H1 (cell line): ENCODE measurements at regions not wholly inside any gene's neighbourhood (a gene's known extent, or its start where the extent isn't known, plus 50 kb on each side); places are given as distances from the start of the nearest gene placed in this dataset.

Experiments used
- CHD1 ChIP-seq: IDR thresholded peaks from 2 replicates; pipeline ENCODE4 v1.6.1; 2012; ENCODE audit warnings: low read depth, low read length, improper control_type of control experiment
- CHD7 ChIP-seq: fragments of 300-600 bp; sonication (generic); IDR thresholded peaks from 2 replicates; pipeline ENCODE4 v1.7.1; 2012; ENCODE audit warnings: low read length, moderate library complexity, mild to moderate bottlenecking, inconsistent platforms; ENCODE audit not compliant: insufficient replicate concordance
- EGR1 ChIP-seq: IDR thresholded peaks from 2 replicates; pipeline ENCODE4 v1.6.1; 2011; ENCODE audit warnings: low read depth, low read length, borderline replicate concordance
- HDAC6 ChIP-seq: IDR thresholded peaks from one replicate; pipeline ENCODE4 v1.7.1; 2012; ENCODE audit warnings: low read depth, mild to moderate bottlenecking, inconsistent platforms, low read length, moderate library complexity
- PHF8 ChIP-seq: fragments of 200-600 bp; sonication (generic); conservative IDR thresholded peaks from 2 replicates; pipeline ENCODE4 v1.7.1; 2012; ENCODE audit warnings: low read depth, mild to moderate bottlenecking, inconsistent platforms, low read length, moderate library complexity
- SAP30 ChIP-seq: fragments of 300-600 bp; sonication (generic); IDR thresholded peaks from 2 replicates; pipeline ENCODE4 v1.7.1; 2012; ENCODE audit warnings: low read length, moderate library complexity, mild to moderate bottlenecking, inconsistent platforms; ENCODE audit not compliant: insufficient read depth, insufficient replicate concordance
- SP2 ChIP-seq: IDR thresholded peaks from 2 replicates; pipeline ENCODE4 v1.6.1; 2012; ENCODE audit warnings: mild to moderate bottlenecking, low read length, inconsistent platforms
- SUZ12 ChIP-seq: fragments of 200-600 bp; sonication (generic); IDR thresholded peaks from 2 replicates; pipeline ENCODE4 v1.6.1; 2012; ENCODE audit warnings: mild to moderate bottlenecking, inconsistent platforms, low read length, moderate library complexity, mixed read lengths
- TCF12 ChIP-seq: IDR thresholded peaks from 2 replicates; pipeline ENCODE4 v1.6.1; 2011; ENCODE audit warnings: low read depth, mild to moderate bottlenecking, low read length
- TEAD4 ChIP-seq: IDR thresholded peaks from 2 replicates; pipeline ENCODE4 v1.6.1; 2012; ENCODE audit warnings: low read depth, low read length, inconsistent platforms, mixed read lengths
- YY1 ChIP-seq: IDR thresholded peaks from 2 replicates; pipeline ENCODE4 v1.6.1; 2011; ENCODE audit warnings: low read depth, mild to moderate bottlenecking, low read length

GRCh38 chr3:59442046-59442445 is 392.2 kb upstream of the CFAP20DC start (continued):
- no peak for TF ChIP-seq CHD7
- no peak for TF ChIP-seq SAP30
- no peak for TF ChIP-seq TEAD4
- no peak for TF ChIP-seq HDAC6
- TF ChIP-seq YY1: no peak
- TF ChIP-seq SP2: no peak
- TF ChIP-seq PHF8: no peak
- no peak for TF ChIP-seq CHD1
- no peak for TF ChIP-seq TCF12
- no peak for TF ChIP-seq EGR1
- no peak for TF ChIP-seq SUZ12
- TF ChIP-seq, all 59 proteins: peak for 0
